Central memory CD8-positive, alpha-beta T cell (primary cell): ENCODE measurements at regions not wholly inside any gene's neighbourhood (a gene's known extent, or its start where the extent isn't known, plus 50 kb on each side); places are given as distances from the start of the nearest gene placed in this dataset.
"Not testable (repeated sequence)": the region's sequence is repeated elsewhere in the genome, so short reads cannot be mapped to it uniquely, and the experiment has no call there.

Experiments
- ATAC-seq: fragments of 150-1000 bp; cut with Tn5 transposase; replicated peaks from 2 replicates; pipeline ENCODE4 v1.10.0; 2022; ENCODE audit warnings: mild to moderate bottlenecking, moderate FRiP score, moderate number of reproducible peaks; ENCODE audit not compliant: poor library complexity, severe bottlenecking; ENCODE audit errors: extremely low read depth
- DNase-seq, 2 donors: peaks; one replicate each; pipeline ENCODE4 v3.0.0; 2021; ENCODE audit warnings: low spot score in 2 of 2
- H3K27ac Mint-ChIP-seq: one replicate; pipeline ENCODE4 v1.8.0; 2022; ENCODE audit warnings: low read depth, mild to moderate bottlenecking, moderate library complexity, mixed read lengths
- H3K27me3 Mint-ChIP-seq: one replicate; pipeline ENCODE4 v1.8.0; 2022; ENCODE audit warnings: mixed read lengths
- H3K36me3 Mint-ChIP-seq: one replicate; pipeline ENCODE4 v1.8.0; 2022; ENCODE audit warnings: mild to moderate bottlenecking, moderate library complexity, mixed read lengths; ENCODE audit not compliant: insufficient read depth
- H3K4me1 Mint-ChIP-seq: one replicate; pipeline ENCODE4 v1.8.0; 2022; ENCODE audit warnings: mixed read lengths
- H3K4me3 Mint-ChIP-seq: one replicate; pipeline ENCODE4 v1.8.0; 2022; ENCODE audit warnings: mild to moderate bottlenecking, moderate library complexity, mixed read lengths
- H3K9me3 Mint-ChIP-seq: one replicate; pipeline ENCODE4 v1.8.0; 2022; ENCODE audit warnings: mixed read lengths

DNA sequence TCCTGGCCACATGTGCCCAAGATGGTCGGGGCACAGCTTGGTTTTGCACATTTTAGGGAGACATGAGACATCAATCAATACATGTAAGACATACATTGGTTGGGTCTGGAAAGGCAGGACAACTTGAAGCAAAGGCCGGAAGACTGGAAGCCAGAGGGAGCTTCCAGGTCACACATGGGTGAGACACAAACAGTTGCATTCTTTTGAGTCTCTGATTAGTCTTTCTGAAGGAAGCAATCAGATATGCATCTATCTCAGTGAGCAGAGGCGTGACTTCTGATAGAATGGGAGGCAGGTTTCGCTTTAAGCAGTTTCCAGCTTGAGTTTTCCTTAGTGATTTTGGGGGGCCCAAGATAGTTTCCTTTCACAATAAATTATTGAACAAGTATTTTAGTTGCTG, 172.5 kb downstream of the RASEF start:
- Mint-ChIP-seq H3K27me3 (no peaks in the 10 kb centered on the region), H3K9me3 (peaks cover 2% of the 10 kb centered on the region), H3K36me3 (no peaks in the 10 kb centered on the region), H3K4me1 (no peaks in the 10 kb centered on the region), H3K27ac (no peak overlapping the region), H3K4me3 (no peak overlapping the region)
- DNase-seq: no peak
- no peak for ATAC-seq

DNA sequence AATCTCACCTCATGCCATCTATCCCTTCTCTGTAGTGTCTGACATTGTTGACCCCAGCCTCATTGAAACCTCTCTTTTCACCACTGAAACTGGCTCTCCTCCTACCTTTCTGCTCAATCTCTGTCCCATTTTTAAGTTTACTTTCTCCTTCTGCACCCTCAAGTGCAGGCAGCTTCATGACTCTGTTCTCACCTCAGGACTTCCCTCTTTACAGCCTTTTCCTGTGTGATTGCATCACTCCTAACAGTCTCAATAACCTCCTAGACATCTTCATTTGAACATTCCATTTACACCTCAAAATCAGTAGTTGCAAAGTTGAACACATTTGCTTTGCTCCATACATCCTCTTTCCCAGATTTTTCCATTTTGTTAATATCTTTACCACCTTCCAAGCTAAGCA, 172.1 kb downstream of the RASEF start:
- DNase-seq (no peak), ATAC-seq (no peak)
- Mint-ChIP-seq H3K4me1 (no peaks in the 10 kb centered on the region), H3K27ac (no peak overlapping the region), H3K36me3 (no peaks in the 10 kb centered on the region), H3K27me3 (no peaks in the 10 kb centered on the region), H3K9me3 (no peaks in the 10 kb centered on the region), H3K4me3 (no peak overlapping the region)

DNA sequence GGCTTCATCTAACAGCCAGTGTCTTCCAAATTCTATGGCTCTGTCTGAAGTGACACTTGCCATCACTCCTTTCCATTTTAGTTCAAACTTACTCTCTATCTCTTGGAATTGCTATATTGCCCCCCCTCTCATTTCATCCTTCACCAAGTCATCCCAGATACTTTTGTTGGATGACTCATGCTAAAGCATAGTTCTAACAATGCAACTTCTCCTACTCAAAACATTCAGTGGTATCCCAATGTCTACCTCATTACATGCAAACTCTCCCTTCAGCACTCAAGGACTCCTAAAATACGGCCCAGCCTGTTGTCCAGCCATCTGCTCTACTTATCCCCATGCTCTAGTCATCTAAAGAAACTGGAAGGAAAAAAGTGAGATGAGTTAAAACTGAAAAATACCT, 171.6 kb downstream of the RASEF start:
- H3K4me1 Mint-ChIP-seq: no peaks in the 10 kb centered on the region
- ATAC-seq (no peak), DNase-seq (no peak)
- H3K27me3 Mint-ChIP-seq: no peaks in the 10 kb centered on the region
- H3K4me3 Mint-ChIP-seq: no peak overlapping the region
- H3K9me3 Mint-ChIP-seq: peaks cover 3% of the 10 kb centered on the region
- no peak overlapping the region for H3K27ac Mint-ChIP-seq
- H3K36me3 Mint-ChIP-seq: no peaks in the 10 kb centered on the region

DNA sequence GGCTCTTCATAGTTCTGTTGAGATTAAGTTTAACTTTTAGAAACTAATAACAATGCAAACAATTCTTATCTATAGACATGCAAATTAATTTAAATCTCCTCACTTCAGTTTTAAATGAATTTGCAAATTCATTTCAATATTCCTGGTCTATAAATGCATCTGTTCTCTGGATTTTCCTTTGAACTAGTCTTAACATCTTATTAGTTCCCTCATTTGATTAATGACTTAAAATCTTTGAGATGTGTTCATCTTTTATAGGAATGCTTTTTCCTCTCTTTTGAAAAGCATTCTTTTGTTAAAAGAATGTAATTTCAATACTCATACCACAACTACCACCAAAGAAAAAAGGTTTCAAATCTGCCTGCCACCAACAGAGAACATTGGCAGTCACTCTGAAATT, 169.4 kb downstream of the RASEF start:
- DNase-seq (no peak), ATAC-seq (no peak)
- Mint-ChIP-seq H3K4me3 (no peak overlapping the region), H3K27me3 (no peaks in the 10 kb centered on the region), H3K27ac (no peak overlapping the region), H3K36me3 (no peaks in the 10 kb centered on the region), H3K9me3 (peaks cover 10% of the 10 kb centered on the region), H3K4me1 (no peaks in the 10 kb centered on the region)

DNA sequence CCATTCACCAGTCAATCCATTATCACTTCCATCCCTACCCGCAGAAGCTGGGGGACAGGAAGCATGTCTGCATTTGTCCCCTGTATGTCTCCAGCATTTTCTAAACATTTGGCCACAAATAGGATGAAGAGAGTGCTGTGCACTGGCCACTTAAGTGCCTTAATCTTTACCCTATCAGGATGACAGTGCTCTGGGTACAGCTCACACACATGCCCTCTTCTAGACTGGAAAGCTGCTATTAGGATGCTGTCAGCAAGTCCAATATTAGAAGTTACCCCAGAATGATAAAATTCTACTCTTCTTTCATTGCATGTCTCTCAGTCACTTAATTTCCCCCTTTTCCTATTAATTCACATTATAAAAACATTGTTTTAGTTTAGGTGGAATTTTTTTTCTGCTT, 168.4 kb downstream of the RASEF start:
- no peak for ATAC-seq
- no peaks in the 10 kb centered on the region for H3K36me3 Mint-ChIP-seq
- H3K27me3 Mint-ChIP-seq: no peaks in the 10 kb centered on the region
- H3K4me3 Mint-ChIP-seq: no peak overlapping the region
- H3K9me3 Mint-ChIP-seq: peaks cover 10% of the 10 kb centered on the region
- H3K4me1 Mint-ChIP-seq: no peaks in the 10 kb centered on the region
- no peak overlapping the region for H3K27ac Mint-ChIP-seq
- DNase-seq: no peak

DNA sequence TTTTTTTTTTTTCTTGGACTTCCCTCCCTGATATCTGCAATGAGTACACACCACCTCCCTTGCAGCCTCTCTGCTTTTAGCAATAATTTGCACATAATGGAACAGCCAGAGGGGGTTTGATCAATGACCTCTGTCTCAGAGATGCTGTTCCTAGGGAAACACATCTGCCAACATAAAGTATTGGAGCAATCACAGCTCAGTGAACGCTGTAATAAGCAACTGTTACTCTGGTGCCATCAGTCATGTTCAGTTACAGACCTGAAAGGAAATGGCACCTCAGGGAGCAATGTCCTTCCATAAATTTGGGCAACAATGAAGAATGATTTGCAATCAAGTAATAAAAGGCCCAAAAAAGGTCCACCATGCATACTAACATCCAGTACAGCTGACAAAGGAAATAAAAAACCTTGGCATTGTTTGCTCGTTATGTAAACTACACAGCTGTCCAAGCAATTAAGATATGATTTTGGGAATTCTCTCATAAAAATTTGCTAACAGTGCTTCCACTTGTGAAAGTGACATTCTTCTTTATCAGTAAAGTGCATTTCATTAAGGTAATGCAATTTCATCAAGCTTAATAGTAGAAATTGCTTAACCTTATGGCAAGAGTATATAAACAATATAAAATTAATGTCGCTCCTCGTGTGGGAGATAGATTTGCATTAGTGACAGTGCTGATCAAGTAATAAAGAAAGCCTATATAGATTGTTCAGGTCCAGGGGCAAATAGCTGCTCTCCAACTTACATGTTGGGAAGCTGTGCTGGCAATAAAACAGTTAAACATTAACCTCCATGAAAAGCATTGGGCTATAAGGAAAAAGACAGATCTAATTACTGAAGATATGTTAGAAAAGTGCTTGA, 167.8 kb downstream of the RASEF start:
- Mint-ChIP-seq H3K4me3 (no peak overlapping the region), H3K27ac (no peak overlapping the region), H3K9me3 (peaks cover 13% of the 10 kb centered on the region), H3K27me3 (no peaks in the 10 kb centered on the region), H3K36me3 (no peaks in the 10 kb centered on the region), H3K4me1 (no peaks in the 10 kb centered on the region)
- no peak for ATAC-seq
- no peak for DNase-seq

DNA sequence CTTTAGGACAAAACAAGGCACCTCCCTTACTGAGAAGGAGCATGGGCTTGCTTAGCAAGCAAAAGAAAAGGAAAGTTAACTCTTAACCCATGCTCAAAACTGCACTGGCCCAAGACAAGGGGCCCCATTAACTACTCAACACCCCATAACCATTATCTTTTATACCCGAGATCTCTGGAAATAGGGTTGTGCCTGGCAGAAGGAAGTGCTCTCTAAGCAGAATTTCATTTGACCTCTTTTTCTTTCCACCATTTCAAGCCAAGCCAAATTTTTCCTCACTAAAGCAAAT, 167.2 kb downstream of the RASEF start:
- DNase-seq (no peak), ATAC-seq (no peak)
- Mint-ChIP-seq H3K27ac (no peak overlapping the region), H3K27me3 (no peaks in the 10 kb centered on the region), H3K9me3 (peaks cover 19% of the 10 kb centered on the region), H3K4me3 (no peak overlapping the region), H3K4me1 (no peaks in the 10 kb centered on the region), H3K36me3 (no peaks in the 10 kb centered on the region)

DNA sequence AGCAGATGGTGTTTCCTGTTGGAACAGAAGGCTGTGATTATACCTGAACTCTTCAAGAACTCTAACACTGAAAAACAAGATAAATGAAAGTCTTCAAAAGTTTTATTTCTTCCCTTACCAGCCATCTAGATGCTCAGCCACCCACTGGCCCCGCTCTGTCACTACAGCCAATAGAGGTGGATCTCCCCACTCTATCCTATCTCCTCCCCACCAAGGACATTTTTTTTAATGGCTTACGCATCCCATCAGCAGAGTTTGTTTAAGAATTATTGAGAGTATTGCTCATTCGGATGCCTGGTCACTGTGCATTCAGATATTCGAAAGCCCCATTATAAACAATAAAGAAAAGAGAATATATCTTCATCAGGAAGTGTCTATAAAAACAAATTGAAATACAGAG, 159.4 kb downstream of the RASEF start:
- Mint-ChIP-seq H3K9me3 (peaks cover 29% of the 10 kb centered on the region), H3K4me3 (no peak overlapping the region), H3K36me3 (no peaks in the 10 kb centered on the region), H3K27ac (no peak overlapping the region), H3K27me3 (no peaks in the 10 kb centered on the region), H3K4me1 (no peaks in the 10 kb centered on the region)
- no peak for ATAC-seq
- DNase-seq: no peak

DNA sequence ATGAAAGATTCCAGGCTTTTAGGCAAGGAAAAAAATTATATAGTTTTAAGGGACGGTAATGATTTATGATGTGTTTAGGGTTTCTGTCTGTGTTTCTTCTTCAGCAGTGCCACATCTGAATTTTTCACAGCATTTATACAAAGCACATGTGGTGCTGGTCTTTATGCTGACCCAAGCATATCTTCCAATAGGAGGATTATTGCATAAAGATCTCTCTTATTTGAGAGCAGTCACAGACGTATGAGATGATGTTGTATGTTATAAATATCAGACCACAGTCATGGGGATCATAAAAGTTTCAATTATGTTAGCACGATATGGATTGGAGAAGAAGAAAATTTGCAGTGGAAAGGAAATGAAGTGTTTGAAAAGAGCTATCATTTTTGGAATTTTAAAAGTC, 150.9 kb downstream of the RASEF start:
- Mint-ChIP-seq H3K27me3 (no peaks in the 10 kb centered on the region), H3K36me3 (no peaks in the 10 kb centered on the region), H3K4me3 (no peak overlapping the region), H3K27ac (no peak overlapping the region), H3K9me3 (peaks cover 12% of the 10 kb centered on the region), H3K4me1 (no peaks in the 10 kb centered on the region)
- DNase-seq (no peak), ATAC-seq (no peak)

DNA sequence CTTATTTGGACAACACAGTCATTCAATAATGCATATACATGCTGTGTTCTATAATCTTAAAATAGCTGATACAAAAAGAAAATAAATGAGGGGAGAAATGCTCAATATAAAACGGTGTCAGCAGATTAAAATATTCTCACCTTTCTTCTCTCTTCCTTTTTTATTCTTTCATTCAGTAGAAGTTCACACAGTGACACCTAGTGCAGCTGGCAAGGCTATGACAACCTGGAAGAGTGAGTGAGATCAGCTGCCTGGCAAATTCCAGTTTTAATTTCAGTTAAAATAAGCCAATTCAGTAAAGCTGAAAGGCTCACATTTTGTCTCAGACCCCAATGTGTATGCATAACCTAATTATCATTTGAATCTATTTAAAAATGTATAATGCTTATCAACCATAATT, 150.3 kb downstream of the RASEF start:
- ATAC-seq: no peak
- peaks cover 17% of the 10 kb centered on the region for H3K9me3 Mint-ChIP-seq

DNA sequence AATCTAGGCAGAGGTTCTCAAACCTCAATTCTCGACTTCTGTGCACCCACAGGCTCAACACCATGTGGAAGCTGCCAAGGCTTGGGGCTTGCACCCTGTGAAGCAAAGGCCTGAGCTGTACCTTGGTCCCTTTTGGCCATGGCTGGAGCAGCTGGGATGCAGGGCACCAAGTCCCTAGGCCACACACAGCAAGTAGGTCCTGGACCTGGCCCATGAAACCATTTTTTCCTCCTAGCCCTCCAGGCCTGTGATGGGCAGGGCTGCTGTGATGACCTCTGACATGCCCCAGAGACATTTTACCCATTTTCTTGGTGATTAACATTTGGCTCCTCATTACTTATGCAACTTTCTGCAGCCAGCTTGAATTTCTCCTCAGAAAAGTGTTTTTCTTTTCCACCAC, 146.7 kb downstream of the RASEF start:
- not testable (repeated sequence) for H3K27me3 Mint-ChIP-seq, H3K36me3 Mint-ChIP-seq, H3K4me1 Mint-ChIP-seq, DNase-seq, H3K4me3 Mint-ChIP-seq, H3K27ac Mint-ChIP-seq, ATAC-seq
- H3K9me3 Mint-ChIP-seq: peaks cover 12% of the 10 kb centered on the region

More for the DNA sequence above, 150.3 kb downstream of the RASEF start:
- no peak overlapping the region for H3K4me3 Mint-ChIP-seq
- no peaks in the 10 kb centered on the region for H3K4me1 Mint-ChIP-seq
- no peak for DNase-seq
- H3K27me3 Mint-ChIP-seq: no peaks in the 10 kb centered on the region
- H3K36me3 Mint-ChIP-seq: no peaks in the 10 kb centered on the region
- no peak overlapping the region for H3K27ac Mint-ChIP-seq

DNA sequence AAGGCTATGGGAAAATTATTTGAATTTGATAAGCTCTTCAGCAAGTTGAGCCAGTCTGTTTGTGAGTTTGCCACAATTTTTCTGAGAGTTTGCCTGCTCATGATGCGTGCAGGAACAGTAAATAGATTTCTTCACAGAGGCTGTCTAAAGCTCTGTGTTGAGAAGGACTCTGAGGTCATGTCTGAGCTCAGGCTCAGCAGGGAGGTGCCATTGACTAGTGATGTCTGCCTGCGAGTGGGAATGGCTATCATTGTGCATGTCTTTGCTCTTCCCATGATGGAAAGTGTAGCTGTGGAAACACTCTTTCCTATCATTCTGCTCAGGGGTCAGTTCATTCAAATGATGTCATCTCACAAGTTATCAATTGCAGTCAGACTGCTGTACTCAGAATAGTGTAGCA, 142.8 kb downstream of the RASEF start:
- no peak for DNase-seq
- Mint-ChIP-seq H3K4me3 (no peak overlapping the region), H3K36me3 (peaks cover 2% of the 10 kb centered on the region), H3K4me1 (no peaks in the 10 kb centered on the region), H3K27ac (no peak overlapping the region), H3K27me3 (no peaks in the 10 kb centered on the region), H3K9me3 (peaks cover 16% of the 10 kb centered on the region)
- ATAC-seq: no peak

DNA sequence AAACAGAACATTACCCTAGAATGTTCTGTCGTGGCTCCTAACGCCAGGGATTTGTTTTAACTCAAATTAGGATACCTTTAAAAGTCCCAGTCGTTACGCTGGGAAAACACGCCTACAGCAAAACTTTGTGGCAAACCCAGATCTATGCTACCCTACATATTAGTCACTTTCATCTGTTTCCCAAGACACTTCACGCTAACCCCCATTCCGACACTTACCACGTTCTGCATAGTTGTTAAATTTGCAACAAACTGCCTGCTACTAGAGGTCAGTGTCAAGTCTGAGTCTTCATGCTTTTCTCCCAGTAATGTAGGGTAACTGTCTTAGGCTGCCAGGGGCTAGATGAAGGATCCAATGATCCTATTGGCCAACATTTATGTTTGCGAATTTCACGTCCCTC, 140.3 kb downstream of the RASEF start:
- ATAC-seq: no peak
- Mint-ChIP-seq H3K27ac (no peak overlapping the region), H3K4me3 (no peak overlapping the region), H3K9me3 (peaks cover 5% of the 10 kb centered on the region), H3K4me1 (no peaks in the 10 kb centered on the region), H3K27me3 (no peaks in the 10 kb centered on the region), H3K36me3 (peaks cover 2% of the 10 kb centered on the region)
- DNase-seq: no peak
